Activated naive CD8-positive, alpha-beta T cell treated with anti-CD3 and anti-CD28 coated beads for 36 hours (primary cell): ENCODE measurements at regions not wholly inside any gene's neighbourhood (a gene's known extent, or its start where the extent isn't known, plus 50 kb on each side); places are given as distances from the start of the nearest gene placed in this dataset.

Experiments used
- DNase-seq: peaks from one replicate; pipeline ENCODE4 v3.0.0; 2021
- H3K27ac Mint-ChIP-seq: one replicate; pipeline ENCODE4 v1.8.0; 2022; ENCODE audit warnings: mild to moderate bottlenecking, moderate library complexity, mixed read lengths
- H3K27me3 Mint-ChIP-seq: one replicate; pipeline ENCODE4 v1.8.0; 2022; ENCODE audit warnings: mild to moderate bottlenecking, mixed read lengths
- H3K36me3 Mint-ChIP-seq: one replicate; pipeline ENCODE4 v1.8.0; 2021; ENCODE audit warnings: mild to moderate bottlenecking, mixed read lengths
- H3K4me1 Mint-ChIP-seq: one replicate; pipeline ENCODE4 v1.8.0; 2021; ENCODE audit warnings: mixed read lengths
- H3K4me3 Mint-ChIP-seq: one replicate; pipeline ENCODE4 v1.8.0; 2022; ENCODE audit warnings: mild to moderate bottlenecking, moderate library complexity, mixed read lengths
- H3K9me3 Mint-ChIP-seq: one replicate; pipeline ENCODE4 v1.8.0; 2022; ENCODE audit warnings: mixed read lengths

- DNase-seq: no peak
- peaks cover 11% of the 10 kb centered on the region for H3K4me1 Mint-ChIP-seq
- no peak overlapping the region for H3K27ac Mint-ChIP-seq
- H3K27me3 Mint-ChIP-seq: no peaks in the 10 kb centered on the region
- H3K4me3 Mint-ChIP-seq: no peak overlapping the region
- peaks cover 9% of the 10 kb centered on the region for H3K36me3 Mint-ChIP-seq
- H3K9me3 Mint-ChIP-seq: peaks cover 21% of the 10 kb centered on the region
Measured at GRCh38 chr11:104761511-104761910, 136.7 kb downstream of the CASP12 start.

- H3K27me3 Mint-ChIP-seq: no peaks in the 10 kb centered on the region
- H3K4me3 Mint-ChIP-seq: no peak overlapping the region
- peaks cover 20% of the 10 kb centered on the region for H3K9me3 Mint-ChIP-seq
- no peak for DNase-seq
- H3K4me1 Mint-ChIP-seq: peaks cover 5% of the 10 kb centered on the region
- H3K36me3 Mint-ChIP-seq: peaks cover 9% of the 10 kb centered on the region
- H3K27ac Mint-ChIP-seq: no peak overlapping the region
Measured at GRCh38 chr11:104759464-104759863, 138.8 kb downstream of the CASP12 start.

DNA sequence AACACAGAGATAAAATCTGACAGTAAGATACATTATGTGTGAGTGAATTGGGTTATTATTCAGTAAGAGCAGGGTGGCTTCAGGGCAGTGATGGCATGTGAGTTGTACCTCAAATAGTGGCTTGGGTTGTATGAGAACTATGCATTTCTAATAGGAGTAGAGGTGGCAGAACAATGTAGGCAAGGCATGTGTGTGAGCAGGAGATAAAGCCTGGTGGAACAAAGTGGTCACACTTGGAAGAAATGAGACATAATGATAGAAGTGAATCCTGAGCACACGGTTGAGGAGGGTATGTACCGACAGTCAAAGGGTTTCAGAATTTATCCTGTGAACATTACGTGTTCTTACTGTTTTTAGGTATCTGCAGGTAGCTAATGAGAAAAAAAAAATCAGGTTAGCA, 159.3 kb downstream of the CASP12 start:
- Mint-ChIP-seq H3K27ac (no peak overlapping the region), H3K4me1 (peaks cover 10% of the 10 kb centered on the region), H3K27me3 (no peaks in the 10 kb centered on the region), H3K9me3 (no peaks in the 10 kb centered on the region), H3K36me3 (no peaks in the 10 kb centered on the region), H3K4me3 (no peak overlapping the region)
- DNase-seq: no peak

DNA sequence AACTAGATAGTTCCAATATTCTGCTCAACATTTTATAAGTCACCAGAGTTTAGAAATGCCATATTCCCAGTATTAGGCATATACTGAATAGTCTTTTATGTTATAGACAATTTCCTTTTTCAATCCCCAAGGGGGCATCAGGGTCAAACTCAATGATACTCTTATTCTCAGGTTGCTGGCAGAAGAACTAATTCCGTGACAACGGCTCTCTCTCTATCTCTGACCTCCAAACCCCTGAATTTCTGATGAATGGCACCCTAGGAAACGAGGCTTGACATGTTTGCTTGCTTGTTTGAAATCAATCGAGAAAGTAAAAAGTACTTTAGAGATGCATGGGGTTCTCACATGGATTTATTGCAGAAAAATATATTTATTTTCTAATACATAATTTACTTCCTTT, 160.1 kb downstream of the CASP12 start:
- Mint-ChIP-seq H3K27me3 (no peaks in the 10 kb centered on the region), H3K4me1 (peaks cover 8% of the 10 kb centered on the region), H3K4me3 (no peak overlapping the region), H3K36me3 (no peaks in the 10 kb centered on the region), H3K27ac (no peak overlapping the region), H3K9me3 (no peaks in the 10 kb centered on the region)
- DNase-seq: no peak

DNA sequence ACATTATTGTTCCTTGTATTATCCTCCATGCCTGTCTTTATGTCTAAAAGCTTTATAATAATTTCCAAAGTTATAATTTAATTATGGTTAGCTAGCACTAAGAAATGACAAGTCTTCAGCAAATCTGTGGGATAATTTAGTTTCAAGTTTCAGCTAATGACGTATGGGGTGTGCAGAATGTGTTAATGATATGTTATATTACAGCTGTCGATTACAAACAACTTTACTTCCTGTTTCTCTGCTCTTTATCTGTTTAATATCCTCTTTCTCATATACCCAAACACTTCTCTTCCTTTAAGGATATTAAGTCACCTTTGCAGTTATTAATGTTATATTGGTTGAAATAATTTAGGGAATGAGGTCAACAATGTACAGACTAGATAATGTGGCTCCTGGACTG, 161.8 kb downstream of the CASP12 start:
- no peaks in the 10 kb centered on the region for H3K36me3 Mint-ChIP-seq
- no peaks in the 10 kb centered on the region for H3K27me3 Mint-ChIP-seq
- H3K27ac Mint-ChIP-seq: no peak overlapping the region
- no peak for DNase-seq
- H3K9me3 Mint-ChIP-seq: no peaks in the 10 kb centered on the region
- peaks cover 15% of the 10 kb centered on the region for H3K4me1 Mint-ChIP-seq
- H3K4me3 Mint-ChIP-seq: no peak overlapping the region

- no peaks in the 10 kb centered on the region for H3K36me3 Mint-ChIP-seq
- no peak for DNase-seq
- H3K4me3 Mint-ChIP-seq: no peak overlapping the region
- peaks cover 13% of the 10 kb centered on the region for H3K4me1 Mint-ChIP-seq
- no peak overlapping the region for H3K27ac Mint-ChIP-seq
- H3K27me3 Mint-ChIP-seq: no peaks in the 10 kb centered on the region
- no peaks in the 10 kb centered on the region for H3K9me3 Mint-ChIP-seq
Measured at GRCh38 chr11:104734998-104735397, 163.3 kb downstream of the CASP12 start.

GRCh38 chr11:104731890-104732289, 166.4 kb downstream of the CASP12 start:
- no peak for DNase-seq
- H3K27me3 Mint-ChIP-seq: no peaks in the 10 kb centered on the region
- H3K9me3 Mint-ChIP-seq: no peaks in the 10 kb centered on the region
- peaks cover 10% of the 10 kb centered on the region for H3K4me1 Mint-ChIP-seq
- H3K4me3 Mint-ChIP-seq: no peak overlapping the region
- H3K36me3 Mint-ChIP-seq: no peaks in the 10 kb centered on the region
- H3K27ac Mint-ChIP-seq: no peak overlapping the region

GRCh38 chr11:104728927-104729326, 169.3 kb downstream of the CASP12 start:
- DNase-seq: no peak
- Mint-ChIP-seq H3K36me3 (no peaks in the 10 kb centered on the region), H3K9me3 (no peaks in the 10 kb centered on the region), H3K4me3 (no peak overlapping the region), H3K27me3 (no peaks in the 10 kb centered on the region), H3K4me1 (peaks cover 11% of the 10 kb centered on the region), H3K27ac (no peak overlapping the region)

GRCh38 chr11:104727768-104728167, 170.5 kb downstream of the CASP12 start:
- H3K4me1 Mint-ChIP-seq: peaks cover 11% of the 10 kb centered on the region
- peaks cover 3% of the 10 kb centered on the region for H3K9me3 Mint-ChIP-seq
- H3K36me3 Mint-ChIP-seq: no peaks in the 10 kb centered on the region
- H3K27ac Mint-ChIP-seq: no peak overlapping the region
- H3K27me3 Mint-ChIP-seq: no peaks in the 10 kb centered on the region
- H3K4me3 Mint-ChIP-seq: no peak overlapping the region
- no peak for DNase-seq

GRCh38 chr11:104727095-104727494, 171.2 kb downstream of the CASP12 start:
- Mint-ChIP-seq H3K27me3 (no peaks in the 10 kb centered on the region), H3K9me3 (peaks cover 4% of the 10 kb centered on the region), H3K4me1 (peaks cover 7% of the 10 kb centered on the region), H3K36me3 (no peaks in the 10 kb centered on the region), H3K27ac (no peak overlapping the region), H3K4me3 (no peak overlapping the region)
- no peak for DNase-seq

DNA sequence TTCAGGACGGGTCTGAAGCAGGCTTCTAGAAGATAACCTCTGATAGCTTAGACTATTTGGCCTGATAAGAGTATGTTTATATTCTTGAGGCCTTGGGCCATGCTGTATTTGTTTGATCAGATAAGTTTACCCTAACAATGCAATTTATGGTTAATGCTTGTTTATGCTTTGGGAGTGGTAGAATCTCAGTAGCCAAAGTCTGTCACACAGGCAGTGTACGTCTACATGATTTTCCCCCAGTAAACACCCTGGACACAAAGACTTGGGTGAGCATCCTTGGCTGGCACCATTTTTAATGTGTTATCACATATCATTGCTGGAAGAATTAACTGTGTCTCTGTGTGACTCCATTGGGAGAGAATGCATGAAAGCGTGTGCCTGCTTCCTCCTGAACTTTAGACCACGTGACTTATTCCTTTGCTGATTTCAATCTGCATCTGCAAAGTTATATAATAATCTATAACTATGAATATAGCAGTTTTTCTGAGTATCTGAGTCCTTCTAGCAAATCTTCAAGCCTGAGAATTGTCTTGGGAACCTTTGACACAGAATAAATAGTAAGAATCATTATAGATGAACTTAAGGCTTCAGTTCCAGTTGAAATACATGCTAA, 172.4 kb downstream of the CASP12 start:
- Mint-ChIP-seq H3K36me3 (no peaks in the 10 kb centered on the region), H3K9me3 (peaks cover 4% of the 10 kb centered on the region), H3K4me3 (no peak overlapping the region), H3K27ac (no peak overlapping the region), H3K27me3 (no peaks in the 10 kb centered on the region), H3K4me1 (peaks cover 4% of the 10 kb centered on the region)
- no peak for DNase-seq

- H3K27ac Mint-ChIP-seq: no peak overlapping the region
- peaks cover 5% of the 10 kb centered on the region for H3K9me3 Mint-ChIP-seq
- H3K36me3 Mint-ChIP-seq: no peaks in the 10 kb centered on the region
- no peak for DNase-seq
- no peaks in the 10 kb centered on the region for H3K27me3 Mint-ChIP-seq
- peaks cover 8% of the 10 kb centered on the region for H3K4me1 Mint-ChIP-seq
- no peak overlapping the region for H3K4me3 Mint-ChIP-seq
Measured at GRCh38 chr11:104713401-104713800, 184.9 kb downstream of the CASP12 start.

DNA sequence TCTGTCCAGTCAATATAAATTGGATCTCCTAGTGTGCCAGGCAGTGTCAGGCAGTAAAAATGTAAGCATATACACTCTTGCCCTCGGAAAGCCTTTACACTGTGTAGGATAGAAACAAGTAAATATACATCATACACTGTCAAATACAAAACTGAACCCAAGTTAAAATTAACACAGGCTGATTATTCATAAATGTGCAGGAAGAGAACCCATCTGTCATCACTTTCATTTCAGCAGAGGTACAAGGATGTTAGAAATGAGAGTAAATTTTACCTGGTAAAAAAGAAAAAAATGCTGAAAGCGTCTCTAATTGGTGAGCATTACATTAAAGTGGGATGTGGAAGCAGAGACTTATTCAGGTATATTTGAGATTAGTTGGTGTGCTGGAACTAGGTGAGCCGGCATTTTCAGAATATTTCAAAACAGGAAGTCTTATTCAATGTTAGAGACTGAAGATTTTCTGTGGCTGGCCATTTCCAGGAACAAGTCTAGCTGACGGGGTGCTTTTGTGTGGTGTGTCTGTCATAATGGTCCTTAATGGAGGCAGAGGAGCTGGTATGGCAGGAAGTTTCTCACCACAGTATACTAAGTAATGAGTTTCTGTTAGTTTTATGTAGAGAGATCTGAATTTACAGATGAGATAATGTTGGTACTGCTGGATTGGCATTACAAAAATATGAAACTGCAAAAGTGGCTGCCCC, 192.6 kb downstream of the CASP12 start:
- Mint-ChIP-seq H3K27ac (peak overlapping the region; percentile 98), H3K9me3 (peaks cover 8% of the 10 kb centered on the region), H3K27me3 (no peaks in the 10 kb centered on the region), H3K36me3 (peaks cover 9% of the 10 kb centered on the region), H3K4me3 (peak overlapping the region; percentile 79), H3K4me1 (peaks cover 43% of the 10 kb centered on the region)
- DNase-seq: peak; percentile 72

DNA sequence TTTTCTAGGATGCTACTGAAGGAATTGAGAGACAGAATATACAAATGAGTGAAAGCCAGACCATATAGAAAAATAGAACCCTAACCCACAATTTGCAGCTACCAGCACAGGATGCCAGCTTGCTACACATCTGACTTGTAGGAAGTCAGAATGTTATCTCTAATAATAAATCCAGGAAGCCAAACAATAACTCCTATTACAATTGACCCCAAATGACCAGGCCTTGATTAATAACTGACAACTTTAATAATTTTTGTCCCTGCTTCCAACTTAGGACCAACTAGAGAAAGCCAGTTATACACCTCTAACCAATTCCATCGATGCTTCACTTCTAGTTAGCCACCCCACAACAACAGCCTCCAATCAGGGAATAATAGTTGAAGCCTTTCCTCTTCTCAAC, 193.4 kb downstream of the CASP12 start:
- H3K36me3 Mint-ChIP-seq: peaks cover 9% of the 10 kb centered on the region
- H3K27me3 Mint-ChIP-seq: no peaks in the 10 kb centered on the region
- peak overlapping the region; percentile 79 for H3K4me3 Mint-ChIP-seq
- no peak for DNase-seq
- peaks cover 44% of the 10 kb centered on the region for H3K4me1 Mint-ChIP-seq
- H3K27ac Mint-ChIP-seq: peak overlapping the region; percentile 98
- H3K9me3 Mint-ChIP-seq: peaks cover 8% of the 10 kb centered on the region

GRCh38 chr11:104704146-104704830, 194.0 kb downstream of the CASP12 start:
- Mint-ChIP-seq H3K4me3 (peak overlapping the region; percentile 40), H3K9me3 (peaks cover 7% of the 10 kb centered on the region), H3K27me3 (no peaks in the 10 kb centered on the region), H3K36me3 (peaks cover 9% of the 10 kb centered on the region), H3K4me1 (peaks cover 43% of the 10 kb centered on the region), H3K27ac (peak overlapping the region; percentile 98)
- DNase-seq: no peak

GRCh38 chr11:104700609-104701008, 197.7 kb downstream of the CASP12 start:
- Mint-ChIP-seq H3K4me1 (peaks cover 23% of the 10 kb centered on the region), H3K27me3 (no peaks in the 10 kb centered on the region), H3K27ac (peak overlapping the region; percentile 16), H3K36me3 (peaks cover 4% of the 10 kb centered on the region), H3K4me3 (no peak overlapping the region), H3K9me3 (no peaks in the 10 kb centered on the region)
- no peak for DNase-seq
